ENCODE measurements at regions not wholly inside any gene's neighbourhood (a gene's known extent, or its start where the extent isn't known, plus 50 kb on each side); places are given as distances from the start of the nearest gene placed in this dataset.

DNA sequence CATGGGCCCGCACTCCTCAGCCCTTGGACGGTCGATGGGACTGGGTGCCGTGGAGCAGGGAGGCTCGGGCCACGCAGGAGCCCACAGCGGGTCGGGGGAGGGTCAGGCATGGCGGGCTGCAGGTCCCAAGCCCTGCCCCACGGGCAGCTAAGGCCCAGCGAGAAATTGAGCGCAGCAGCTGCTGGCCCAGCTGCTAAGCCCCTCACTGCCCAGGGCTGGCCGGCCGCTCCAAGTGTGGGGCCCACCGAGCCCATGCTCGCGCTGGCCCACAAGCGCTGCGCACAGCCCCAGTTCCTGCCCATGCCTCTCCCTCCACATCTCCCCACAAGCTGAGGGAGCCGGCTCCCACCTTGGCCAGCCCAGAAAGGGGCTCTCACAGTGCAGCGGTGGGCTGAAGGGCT lies 259.4 kb downstream of the VGLL3 start:
- no peak for TF ChIP-seq CTCF (IDR thresholded peaks at IDR 0.05; ENCODE audit: poor library complexity)
- no peak for TF ChIP-seq EZH2phosphoT487 (IDR thresholded peaks at IDR 0.05; ENCODE audit: low read depth, severe bottlenecking, unreplicated experiment)
- TF ChIP-seq EZH2 (IDR thresholded peaks at IDR 0.05; ENCODE audit: borderline replicate concordance), result no peak
